GM21576 (cell line): ENCODE measurements at regions not wholly inside any gene's neighbourhood (a gene's known extent, or its start where the extent isn't known, plus 50 kb on each side); places are given as distances from the start of the nearest gene placed in this dataset.

Experiments
- ATAC-seq: cut with Tn5 transposase; IDR thresholded peaks from one replicate; pipeline ENCODE4 v1.9.1; 2021; ENCODE audit warnings: mild to moderate bottlenecking, moderate library complexity; ENCODE audit not compliant: unreplicated experiment

- peak; percentile 52 for ATAC-seq
These were observed 299.7 kb downstream of the CWC27 start for GRCh38 chr5:65068410-65068809.

DNA sequence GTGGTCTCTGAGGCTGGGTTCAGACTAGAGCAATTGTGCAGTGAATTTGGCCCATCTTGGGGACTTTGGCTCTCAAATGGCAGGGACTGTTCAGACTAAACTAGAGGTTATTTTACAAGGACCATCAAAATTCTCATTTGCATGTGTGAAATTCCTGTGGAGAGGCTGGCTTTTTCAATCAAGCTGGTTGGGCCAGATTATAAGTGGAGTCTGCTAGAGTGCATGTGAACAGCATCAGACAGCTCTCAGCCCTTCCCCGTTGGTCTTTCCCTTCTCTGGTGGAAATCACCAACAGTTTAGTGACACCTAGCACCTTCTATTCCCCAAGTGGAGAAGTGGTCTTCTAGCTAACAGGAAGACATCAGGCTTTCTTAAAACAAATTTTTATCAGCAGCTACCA, 301.3 kb downstream of the CWC27 start:
- no peak for ATAC-seq

DNA sequence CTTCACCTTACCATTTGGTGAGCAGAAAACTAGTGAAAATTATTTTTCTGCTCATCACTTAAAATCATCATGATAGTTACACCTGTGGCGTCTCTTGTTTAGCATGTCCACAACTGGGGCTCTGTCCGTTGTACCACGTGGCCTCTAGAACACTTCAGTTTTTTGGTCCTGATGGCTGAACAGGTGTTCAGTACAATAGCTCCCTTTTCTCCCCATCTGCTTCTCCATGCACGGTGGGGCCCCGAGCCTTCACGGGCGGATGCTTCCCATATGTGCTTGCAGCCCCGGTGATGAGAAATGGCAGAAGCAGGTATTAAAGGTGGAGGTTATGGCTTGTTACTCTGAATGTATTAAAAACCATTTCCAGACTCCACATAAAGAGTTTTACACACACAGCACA, 304.1 kb downstream of the CWC27 start:
- no peak for ATAC-seq

GRCh38 chr5:65073250-65073661, 304.5 kb downstream of the CWC27 start:
- no peak for ATAC-seq

DNA sequence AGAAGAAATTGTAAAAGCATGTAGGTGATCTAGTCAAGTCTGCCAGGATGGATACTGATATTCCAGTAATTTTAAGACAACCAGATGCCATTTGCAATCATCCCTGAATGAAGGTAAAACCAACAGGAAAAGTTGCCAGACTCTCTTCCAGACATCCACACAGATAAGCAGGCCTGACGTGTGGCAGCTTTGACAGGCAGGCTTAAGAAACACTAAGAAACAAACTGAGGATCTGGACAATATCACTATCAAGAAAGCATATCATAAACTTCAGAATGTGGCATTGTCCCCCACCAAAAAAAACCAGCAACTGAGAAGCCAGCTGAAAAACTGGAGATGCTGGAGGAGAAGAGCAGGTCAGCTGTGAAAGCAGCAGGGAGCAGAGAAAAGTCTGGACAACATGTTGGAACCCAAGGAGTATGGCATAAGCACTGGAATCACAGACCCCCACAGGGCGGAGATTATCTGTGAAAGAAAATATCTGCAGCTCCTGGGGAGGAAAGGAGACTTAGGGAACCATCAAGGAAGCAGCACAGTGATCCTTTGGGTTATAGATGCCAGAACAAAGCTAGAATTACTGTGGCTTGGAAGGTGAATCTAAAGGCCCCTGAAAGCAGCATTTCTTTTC, 307.0 kb downstream of the CWC27 start:
- ATAC-seq: no peak

GRCh38 chr5:65076251-65076869, 307.6 kb downstream of the CWC27 start:
- peak; percentile 85 for ATAC-seq

GRCh38 chr5:65077653-65078052, 308.9 kb downstream of the CWC27 start:
- ATAC-seq: no peak

GRCh38 chr5:65078331-65078730, 309.6 kb downstream of the CWC27 start:
- no peak for ATAC-seq

GRCh38 chr5:65081071-65081470, 312.3 kb downstream of the CWC27 start:
- no peak for ATAC-seq

GRCh38 chr5:65084795-65085515, 316.2 kb downstream of the CWC27 start:
- no peak for ATAC-seq

- ATAC-seq: no peak
These were observed 316.8 kb downstream of the CWC27 start for GRCh38 chr5:65085516-65085850.

DNA sequence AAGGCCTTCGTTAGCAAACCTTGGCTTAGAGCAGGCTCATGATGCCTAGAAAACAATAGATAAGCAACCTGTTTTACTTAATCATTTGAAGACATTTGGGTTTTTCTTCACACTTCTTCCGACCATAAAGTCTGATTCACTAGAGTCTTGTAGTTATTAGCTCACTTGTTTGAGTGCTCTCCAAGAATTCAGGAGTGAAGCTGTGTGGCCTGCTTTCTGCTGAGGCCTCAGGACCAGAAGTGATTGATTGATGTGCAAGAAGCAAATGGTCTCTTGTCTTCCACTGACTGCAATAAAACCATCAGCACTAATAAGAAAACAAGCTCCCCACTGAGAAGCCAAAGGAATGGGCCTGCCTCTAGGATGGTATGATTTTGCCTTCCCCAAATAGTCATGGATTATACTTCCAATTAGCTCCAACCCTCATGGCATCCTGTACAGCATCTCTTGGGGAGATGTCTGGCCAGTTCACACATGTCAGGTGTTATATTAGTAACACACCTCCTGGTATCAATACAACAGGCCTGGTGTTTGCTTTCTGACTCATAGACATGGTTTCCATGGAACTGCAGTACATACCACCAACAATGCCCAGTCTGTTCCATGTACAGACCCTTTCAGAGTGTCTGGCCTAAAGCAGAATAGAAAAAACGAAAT, 317.6 kb downstream of the CWC27 start:
- no peak for ATAC-seq

GRCh38 chr5:65087154-65087553, 318.4 kb downstream of the CWC27 start:
- no peak for ATAC-seq

DNA sequence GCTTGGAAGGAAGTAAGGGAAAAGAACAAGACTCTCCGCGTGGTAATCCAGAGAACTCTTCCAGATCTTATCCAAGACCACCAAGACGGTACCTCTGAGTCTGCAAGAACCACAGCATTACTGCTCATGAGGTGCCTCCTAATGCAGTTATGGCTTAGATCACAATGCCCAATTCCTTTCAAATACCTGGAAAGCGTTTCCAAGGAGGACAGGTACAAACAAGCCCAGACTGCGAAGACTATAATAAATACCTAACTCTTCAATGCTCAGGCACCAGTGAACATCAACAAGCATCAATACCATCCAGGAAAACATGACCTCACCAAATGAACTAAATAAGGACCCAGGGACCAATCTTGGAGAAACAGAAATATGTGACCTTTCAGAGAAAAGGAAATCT, 325.5 kb downstream of the CWC27 start:
- ATAC-seq: no peak

DNA sequence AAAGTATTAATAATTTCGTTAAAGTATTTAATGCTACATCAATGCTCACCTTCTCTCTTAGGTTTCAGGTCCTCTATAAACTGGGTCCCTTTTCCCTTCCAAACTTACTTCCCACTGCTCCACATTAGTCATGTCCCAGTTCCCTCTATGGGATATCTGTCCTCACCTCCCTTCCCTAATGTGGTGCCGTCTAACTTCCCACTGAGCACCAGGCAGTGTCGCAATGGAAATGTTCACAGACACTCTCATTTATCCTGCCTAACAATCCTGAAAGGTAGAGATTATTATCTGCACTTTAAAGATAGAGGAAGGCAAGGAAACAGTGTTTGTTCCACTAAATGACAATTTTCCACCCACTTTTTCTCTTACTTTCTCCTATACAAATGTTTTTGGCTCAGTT, 329.7 kb downstream of the CWC27 start:
- ATAC-seq: no peak
